ENCODE measurements at regions not wholly inside any gene's neighbourhood (a gene's known extent, or its start where the extent isn't known, plus 50 kb on each side); places are given as distances from the start of the nearest gene placed in this dataset.
"Not testable (repeated sequence)": the region's sequence is repeated elsewhere in the genome, so short reads cannot be mapped to it uniquely, and the experiment has no call there.

GRCh38 chr3:186453531-186453930, 90.6 kb downstream of the CRYGS start:
- no peak for FAIRE-seq

- FAIRE-seq, result no peak
Observed at GRCh38 chr3:186452517-186452916, 90.5 kb upstream of the DGKG start.

- FAIRE-seq, result no peak
Observed at GRCh38 chr3:186451371-186451770, 89.3 kb upstream of the DGKG start.

DNA sequence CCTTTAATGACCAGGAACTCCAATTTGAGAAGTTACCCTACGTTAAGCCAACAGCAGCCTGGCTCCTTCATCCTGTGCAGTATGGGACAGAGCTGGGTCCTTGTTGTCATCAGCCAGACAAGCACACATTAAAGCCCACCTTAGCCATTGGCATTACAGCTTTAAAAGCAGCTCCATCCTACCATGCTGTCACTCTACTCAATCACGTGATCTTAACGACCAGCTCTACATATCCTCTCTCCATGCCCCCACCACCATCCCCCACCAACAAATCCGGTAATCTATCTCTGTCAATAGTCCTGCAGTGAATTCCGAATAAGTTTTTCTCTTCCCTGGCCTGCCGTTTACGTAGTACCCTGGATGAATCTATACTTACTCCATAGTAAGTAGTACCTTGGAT, 82.9 kb upstream of the DGKG start:
- no peak for FAIRE-seq

DNA sequence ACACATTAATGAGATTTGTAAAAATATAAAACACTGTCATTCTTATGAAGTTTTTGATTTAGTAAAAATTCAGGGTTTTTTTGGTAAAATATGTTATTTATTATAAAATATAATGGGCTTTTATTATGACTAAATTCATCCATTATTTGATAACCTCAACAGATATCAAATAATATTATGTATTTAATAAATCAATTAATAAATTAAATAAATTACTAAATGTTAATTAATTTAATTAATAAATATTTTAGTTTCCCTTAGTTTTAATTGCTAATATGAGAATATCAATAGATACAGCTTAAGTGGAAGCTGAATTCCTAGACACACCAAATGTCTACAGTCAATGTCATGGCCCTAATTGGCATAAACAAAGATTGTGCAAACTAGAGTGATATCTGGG, 82.3 kb upstream of the DGKG start:
- peak; percentile 88 for FAIRE-seq

- not testable (repeated sequence) for FAIRE-seq
Observed at GRCh38 chr3:186442979-186443378, 80.9 kb upstream of the DGKG start.

DNA sequence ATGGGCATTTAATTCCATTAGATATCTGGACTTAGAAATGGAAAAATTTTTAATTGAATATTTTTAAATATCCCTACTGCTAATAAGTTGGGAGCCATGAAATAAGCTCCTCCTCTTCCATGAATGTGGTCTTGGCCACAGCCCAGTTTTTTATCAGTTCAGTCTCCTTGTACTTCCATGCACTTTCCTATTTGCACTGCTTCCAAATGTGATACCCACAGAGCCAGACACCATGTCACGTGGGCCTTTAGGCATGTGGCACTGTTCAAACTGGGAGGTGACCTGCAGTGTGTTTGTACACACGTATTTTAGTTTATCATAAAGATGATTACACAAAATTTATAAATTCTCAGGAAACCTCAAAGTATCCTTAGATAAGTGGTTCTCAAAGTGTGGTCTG, 80.1 kb upstream of the DGKG start:
- FAIRE-seq, result no peak

DNA sequence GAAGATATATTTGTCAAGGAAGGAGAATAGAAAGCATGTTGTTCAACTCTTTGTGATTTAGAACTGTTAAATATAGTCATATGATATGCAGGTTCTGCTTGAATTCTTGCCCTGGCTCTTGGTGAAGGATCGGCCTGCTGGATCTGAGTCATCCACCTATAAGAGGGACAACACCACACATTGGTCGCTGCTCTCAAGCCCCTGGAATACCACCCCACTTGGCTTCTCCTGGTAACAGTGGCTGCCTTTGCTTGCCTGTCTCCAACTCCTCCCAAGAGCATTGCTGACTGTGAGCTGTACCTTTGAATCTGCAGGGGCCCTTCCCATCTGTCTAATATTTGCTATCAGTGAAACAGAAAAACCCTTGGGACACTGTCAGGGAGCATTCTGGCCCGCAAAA, 78.9 kb upstream of the DGKG start:
- no peak for FAIRE-seq

GRCh38 chr3:186439725-186440124, 77.7 kb upstream of the DGKG start:
- FAIRE-seq, result no peak

DNA sequence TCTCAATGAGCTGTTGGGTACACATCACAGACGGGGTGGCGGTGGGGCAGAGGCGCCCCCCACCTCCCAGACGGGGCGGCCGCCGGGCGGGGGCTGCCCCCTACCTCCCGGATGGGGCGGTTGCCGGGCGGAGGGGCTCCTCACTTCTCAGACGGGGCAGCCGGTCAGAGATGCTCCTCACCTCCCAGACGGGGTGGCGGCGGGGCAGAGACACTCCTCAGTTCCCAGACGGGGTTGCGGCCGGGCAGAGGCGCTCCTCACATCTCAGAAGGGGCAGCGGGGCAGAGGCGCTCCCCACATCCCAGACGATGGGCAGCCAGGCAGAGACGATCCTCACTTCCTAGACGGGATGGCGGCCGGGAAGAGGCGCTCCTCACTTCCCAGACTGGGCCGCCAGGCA, 73.3 kb upstream of the DGKG start:
- not testable (repeated sequence) for FAIRE-seq

DNA sequence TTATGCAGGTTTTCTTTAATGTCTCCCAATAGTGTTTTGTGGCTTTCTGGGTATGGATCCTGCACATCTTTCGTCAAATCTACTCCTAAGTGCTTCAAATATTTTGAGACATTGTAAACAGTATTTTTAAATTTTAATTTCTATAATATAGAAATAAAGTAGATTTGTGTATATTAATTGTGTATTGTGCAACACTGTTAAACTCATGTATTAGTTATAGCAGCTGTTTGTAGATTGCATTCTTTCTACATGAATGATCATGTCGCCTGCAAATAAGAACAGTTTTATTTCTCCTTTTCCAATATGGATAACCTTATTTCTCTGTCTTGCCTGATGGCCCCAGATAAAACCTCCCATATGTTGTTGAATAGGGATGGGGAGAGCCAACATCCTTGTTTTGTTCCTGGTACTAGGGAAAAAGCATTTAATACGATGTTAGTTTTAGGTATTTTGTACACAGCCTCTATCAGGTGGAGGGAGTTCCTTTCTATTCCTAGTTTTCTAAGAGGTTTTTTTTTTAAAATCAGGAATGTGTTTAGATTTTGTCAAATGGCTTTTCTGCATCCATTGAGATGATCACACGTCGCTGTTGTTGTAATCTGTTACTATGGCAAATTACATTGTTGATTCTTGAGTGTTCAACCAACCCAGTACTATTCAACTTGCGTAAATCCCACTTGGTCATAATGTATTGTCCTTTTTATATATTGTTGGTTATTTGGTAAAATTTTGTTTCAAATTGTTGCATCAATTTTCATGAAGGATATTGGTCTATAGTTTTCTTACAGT, 71.1 kb upstream of the DGKG start:
- no peak for FAIRE-seq

DNA sequence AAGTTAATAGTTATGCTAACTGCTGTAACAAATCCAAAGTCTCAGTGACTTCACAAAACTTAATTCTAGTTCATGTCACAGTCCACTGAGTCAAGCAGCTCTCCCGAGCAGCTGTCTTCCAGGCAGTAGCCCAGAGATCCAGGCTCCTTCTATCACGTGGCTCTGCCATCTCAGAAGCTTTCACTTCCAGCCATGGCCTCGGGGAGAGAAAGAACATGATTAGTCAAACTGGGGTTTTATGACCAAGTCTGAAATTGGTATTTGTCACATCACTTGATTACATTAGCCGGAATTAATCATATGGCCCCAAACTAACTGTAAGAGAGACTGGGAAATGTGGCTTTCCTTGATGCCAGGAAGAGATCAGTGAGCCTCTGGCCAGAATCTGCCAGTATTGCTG, 70.2 kb upstream of the DGKG start:
- no peak for FAIRE-seq

DNA sequence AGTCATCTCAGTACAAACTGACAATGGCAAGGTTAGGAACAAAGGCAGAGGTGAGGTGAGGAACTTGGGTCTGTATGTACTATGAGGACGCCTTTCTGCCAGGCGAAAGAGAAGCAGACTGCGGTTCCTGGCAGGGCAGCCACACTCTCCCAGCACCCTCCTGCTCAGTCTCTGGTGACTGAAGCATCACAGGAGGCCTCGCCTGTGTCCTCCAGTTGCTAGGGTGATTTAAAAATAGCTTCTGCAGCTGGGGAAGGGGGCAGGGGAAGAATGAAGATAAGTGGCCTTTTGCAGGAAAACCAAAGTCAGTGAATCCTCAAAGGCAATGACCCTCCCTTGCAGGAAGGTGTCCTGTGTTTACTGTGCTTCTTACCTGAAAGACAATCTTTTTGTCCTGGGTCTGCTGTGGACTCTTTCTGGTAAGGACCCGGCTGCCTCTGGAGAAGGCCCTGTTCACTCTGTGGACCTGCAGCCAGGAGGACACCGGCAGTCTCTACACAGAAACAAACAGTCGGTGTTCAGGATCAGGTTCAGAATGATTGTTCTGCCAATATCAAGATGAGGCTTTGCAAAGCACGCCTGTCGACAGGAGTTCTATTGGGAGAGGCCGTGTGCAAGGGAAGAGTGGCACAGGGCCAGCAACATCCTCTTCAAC, 65.7 kb upstream of the DGKG start:
- no peak for FAIRE-seq

DNA sequence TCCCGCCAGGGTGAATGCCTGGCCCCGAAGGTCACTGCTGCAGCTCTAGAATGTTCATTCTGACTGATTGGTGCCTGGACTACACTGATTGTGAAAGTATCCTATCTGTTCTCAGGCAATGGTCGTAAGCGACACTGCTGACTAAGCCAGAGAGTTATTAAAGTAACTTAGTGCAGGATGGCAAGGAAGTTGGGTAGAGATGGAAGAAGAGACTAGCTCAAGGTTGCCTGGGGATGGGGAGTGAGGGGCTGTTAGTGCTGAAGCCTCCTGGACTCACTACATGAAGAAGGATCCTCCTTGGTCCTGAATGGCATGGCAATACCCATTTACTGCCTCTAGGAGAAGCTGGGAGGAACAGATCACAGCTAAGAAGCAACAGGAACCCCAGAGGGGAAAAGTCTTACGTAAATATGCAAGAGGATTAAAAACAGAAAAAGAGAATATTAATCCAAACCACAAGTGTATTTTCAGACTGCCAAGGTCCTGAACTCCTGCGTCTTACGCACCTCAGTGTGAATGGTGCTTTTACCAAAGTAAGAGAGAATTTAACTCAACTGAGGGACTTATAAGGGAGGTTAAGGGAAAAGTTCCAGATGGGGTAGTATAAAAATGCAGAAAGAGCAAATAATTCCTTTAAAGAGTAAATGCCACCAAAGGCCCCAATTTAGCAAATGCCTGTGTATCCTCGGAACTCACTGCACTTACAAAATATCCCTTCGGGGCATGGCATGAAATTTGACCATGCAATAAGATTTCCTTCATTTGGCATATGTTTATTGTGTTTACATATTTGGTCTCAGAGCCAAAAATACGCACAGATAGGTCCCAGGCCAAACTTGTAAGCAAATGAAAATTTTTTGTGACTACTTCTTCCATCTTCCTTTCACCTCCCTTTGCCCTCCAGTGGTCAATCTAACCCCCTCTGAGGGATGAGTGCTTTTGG, 64.0 kb upstream of the DGKG start:
- FAIRE-seq, result no peak

- no peak for FAIRE-seq
Observed at GRCh38 chr3:186421946-186422345, 59.9 kb upstream of the DGKG start.

DNA sequence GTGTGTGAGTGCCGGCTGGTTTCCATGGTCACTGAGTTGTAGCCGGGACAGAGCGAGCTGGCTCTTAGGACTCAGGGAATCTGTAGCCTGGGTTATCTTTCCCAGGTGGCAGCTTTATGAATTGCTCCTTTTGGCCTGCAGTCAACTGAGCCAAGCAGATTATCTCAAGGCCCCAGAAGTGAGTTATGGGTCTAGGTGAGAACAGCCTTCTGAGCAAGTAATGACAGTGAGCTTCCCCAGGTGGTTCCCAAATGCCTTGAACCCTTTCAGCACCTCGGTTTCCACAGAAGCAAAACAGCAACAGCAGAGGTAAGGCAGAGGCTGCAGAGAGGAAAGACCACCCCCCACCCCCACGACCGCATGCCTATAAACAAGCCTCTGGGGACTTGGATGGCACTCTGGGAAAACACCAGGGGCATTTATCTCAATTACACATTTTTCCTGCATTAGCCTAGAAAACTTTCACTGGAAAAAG, 56.7 kb upstream of the DGKG start:
- FAIRE-seq, result no peak

DNA sequence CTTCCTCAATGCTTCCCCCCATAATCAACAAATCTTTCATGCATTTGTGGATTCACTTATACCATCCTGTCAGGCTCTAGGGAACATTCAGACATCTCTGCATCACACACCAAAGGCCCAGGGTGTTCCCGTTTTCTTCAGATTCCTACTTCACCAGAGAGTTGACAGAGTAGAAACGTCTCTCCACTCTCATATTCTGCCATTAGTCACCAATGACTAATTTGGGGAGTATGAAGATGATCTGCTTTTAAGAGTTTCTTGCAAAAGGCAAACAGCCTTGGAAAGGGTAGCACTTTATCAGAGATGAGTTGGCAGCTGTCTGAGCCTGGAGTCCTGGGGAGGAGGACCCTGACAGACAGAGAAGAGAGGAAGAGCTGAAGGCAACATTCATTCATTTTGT, 55.8 kb upstream of the DGKG start:
- FAIRE-seq, result no peak

DNA sequence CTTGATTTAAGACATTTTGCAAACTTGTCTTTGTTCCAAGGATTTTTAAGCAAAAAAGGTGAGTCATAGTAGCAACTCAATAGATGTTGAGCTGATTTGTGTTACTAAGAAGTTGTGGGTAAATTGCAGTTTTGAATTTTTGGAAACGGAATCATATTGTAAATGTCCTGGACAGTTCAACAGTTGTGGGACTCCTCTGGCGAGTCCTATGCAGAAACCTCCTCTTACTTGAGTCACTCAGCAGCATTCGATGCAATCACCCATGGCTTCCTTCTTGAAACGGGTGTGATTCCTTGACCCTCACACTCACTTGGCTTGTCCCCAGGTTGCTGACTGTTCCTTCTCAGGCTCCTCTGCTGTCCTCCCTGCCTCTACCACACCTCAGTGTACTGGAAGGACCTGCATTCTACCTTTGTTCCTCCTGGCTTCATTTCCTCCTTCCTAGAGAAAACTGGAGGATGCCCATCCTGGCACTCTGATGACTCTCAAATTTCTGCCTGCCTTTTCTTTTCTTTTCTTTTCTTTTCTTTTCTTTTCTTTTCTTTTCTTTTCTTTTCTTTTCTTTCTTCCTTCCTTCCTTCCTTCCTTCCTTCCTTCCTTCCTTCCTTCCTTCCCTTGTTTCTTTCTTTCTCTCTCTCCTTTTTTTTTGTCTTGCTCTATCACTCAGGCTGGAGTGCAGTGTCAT, 52.8 kb upstream of the DGKG start:
- no peak for FAIRE-seq

- no peak for FAIRE-seq
Observed at GRCh38 chr3:186413615-186414415, 51.8 kb upstream of the DGKG start.

- FAIRE-seq, result no peak
Observed at GRCh38 chr3:186411994-186412393, 50.0 kb upstream of the DGKG start.
